H1 (cell line): ENCODE measurements at regions not wholly inside any gene's neighbourhood (a gene's known extent, or its start where the extent isn't known, plus 50 kb on each side); places are given as distances from the start of the nearest gene placed in this dataset.

Experiments used
- BACH1 ChIP-seq: IDR thresholded peaks from 2 replicates; pipeline ENCODE4 v1.6.1; 2012; ENCODE audit warnings: low read length, improper control_type of control experiment
- GABPA ChIP-seq: IDR thresholded peaks from 2 replicates; pipeline ENCODE4 v1.6.1; 2011; ENCODE audit warnings: mild to moderate bottlenecking, low read length, moderate library complexity, borderline replicate concordance; ENCODE audit not compliant: insufficient read depth
- SIN3A ChIP-seq, 2 experiments: IDR thresholded peaks in 1 of 2; conservative IDR thresholded peaks in 1 of 2; 2 replicates each; pipeline ENCODE4 v1.6.1; 2011 to 2012; ENCODE audit warnings: low read length in 2 of 2, improper control_type of control experiment in 1 of 2, low read depth in 1 of 2, mild to moderate bottlenecking in 1 of 2

GRCh38 chr11:128330203-128330602 is 257.2 kb downstream of the ETS1 start (continued):
- TF ChIP-seq GABPA (no peak), BACH1 (no peak), SIN3A (conservative IDR thresholded peaks at IDR 0.05 in 1 of 2, IDR thresholded peaks at IDR 0.05 in 1 of 2; ENCODE audit: low read depth in 1 of 2, low read length in 2 of 2) (no peak)
